ENCODE measurements at regions not wholly inside any gene's neighbourhood (a gene's known extent, or its start where the extent isn't known, plus 50 kb on each side); places are given as distances from the start of the nearest gene placed in this dataset.
"Not testable (repeated sequence)": the region's sequence is repeated elsewhere in the genome, so short reads cannot be mapped to it uniquely, and the experiment has no call there.

DNA sequence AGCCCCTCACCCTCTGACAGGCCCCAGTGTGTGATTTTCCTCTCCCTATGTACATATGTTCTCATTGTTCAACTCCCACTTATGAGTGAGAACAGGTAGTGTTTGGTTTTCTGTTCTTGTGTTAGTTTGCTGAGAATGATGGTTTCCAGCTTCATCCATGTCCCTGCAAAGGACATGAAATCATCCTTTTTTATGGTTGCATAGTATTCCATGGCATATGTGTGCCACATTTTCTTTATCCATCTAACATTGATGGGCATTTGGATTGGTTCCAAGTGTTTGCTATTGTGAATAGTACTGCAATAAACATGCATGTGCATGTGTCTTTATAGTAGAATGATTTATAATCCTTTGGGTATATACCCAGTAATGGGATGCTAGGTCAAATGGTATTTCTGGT lies 223.7 kb upstream of the VLDLR start:
- not testable (repeated sequence) for TF ChIP-seq POLR2AphosphoS5 (IDR thresholded peaks at IDR 0.05; ENCODE audit: insufficient read depth, low read depth, low read length); EZH2 (IDR thresholded peaks at IDR 0.05; ENCODE audit: borderline replicate concordance, low read depth, low read length, severe bottlenecking); POLR2A (IDR thresholded peaks at IDR 0.05; ENCODE audit: low read depth, low read length); MYC (IDR thresholded peaks at IDR 0.05; ENCODE audit: low read depth, low read length); JUN (IDR thresholded peaks at IDR 0.05; ENCODE audit: borderline replicate concordance, insufficient read depth, insufficient read length, low read depth); GATA2 (IDR thresholded peaks at IDR 0.05; ENCODE audit: insufficient read depth, insufficient read length, low read depth, low read length)
- TF ChIP-seq, protein P1, sequence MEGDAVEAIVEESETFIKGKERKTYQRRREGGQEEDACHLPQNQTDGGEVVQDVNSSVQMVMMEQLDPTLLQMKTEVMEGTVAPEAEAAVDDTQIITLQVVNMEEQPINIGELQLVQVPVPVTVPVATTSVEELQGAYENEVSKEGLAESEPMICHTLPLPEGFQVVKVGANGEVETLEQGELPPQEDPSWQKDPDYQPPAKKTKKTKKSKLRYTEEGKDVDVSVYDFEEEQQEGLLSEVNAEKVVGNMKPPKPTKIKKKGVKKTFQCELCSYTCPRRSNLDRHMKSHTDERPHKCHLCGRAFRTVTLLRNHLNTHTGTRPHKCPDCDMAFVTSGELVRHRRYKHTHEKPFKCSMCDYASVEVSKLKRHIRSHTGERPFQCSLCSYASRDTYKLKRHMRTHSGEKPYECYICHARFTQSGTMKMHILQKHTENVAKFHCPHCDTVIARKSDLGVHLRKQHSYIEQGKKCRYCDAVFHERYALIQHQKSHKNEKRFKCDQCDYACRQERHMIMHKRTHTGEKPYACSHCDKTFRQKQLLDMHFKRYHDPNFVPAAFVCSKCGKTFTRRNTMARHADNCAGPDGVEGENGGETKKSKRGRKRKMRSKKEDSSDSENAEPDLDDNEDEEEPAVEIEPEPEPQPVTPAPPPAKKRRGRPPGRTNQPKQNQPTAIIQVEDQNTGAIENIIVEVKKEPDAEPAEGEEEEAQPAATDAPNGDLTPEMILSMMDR (IDR thresholded peaks at IDR 0.05; ENCODE audit: extremely low read depth in 1 of 2, insufficient read depth in 1 of 2, low read depth in 1 of 2, low read length in 2 of 2): not testable (repeated sequence)
- TF ChIP-seq, protein P2, sequence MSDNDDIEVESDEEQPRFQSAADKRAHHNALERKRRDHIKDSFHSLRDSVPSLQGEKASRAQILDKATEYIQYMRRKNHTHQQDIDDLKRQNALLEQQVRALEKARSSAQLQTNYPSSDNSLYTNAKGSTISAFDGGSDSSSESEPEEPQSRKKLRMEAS (IDR thresholded peaks at IDR 0.05; ENCODE audit: insufficient read depth, insufficient read length): not testable (repeated sequence)
